ENCODE measurements at regions not wholly inside any gene's neighbourhood (a gene's known extent, or its start where the extent isn't known, plus 50 kb on each side); places are given as distances from the start of the nearest gene placed in this dataset.

DNA sequence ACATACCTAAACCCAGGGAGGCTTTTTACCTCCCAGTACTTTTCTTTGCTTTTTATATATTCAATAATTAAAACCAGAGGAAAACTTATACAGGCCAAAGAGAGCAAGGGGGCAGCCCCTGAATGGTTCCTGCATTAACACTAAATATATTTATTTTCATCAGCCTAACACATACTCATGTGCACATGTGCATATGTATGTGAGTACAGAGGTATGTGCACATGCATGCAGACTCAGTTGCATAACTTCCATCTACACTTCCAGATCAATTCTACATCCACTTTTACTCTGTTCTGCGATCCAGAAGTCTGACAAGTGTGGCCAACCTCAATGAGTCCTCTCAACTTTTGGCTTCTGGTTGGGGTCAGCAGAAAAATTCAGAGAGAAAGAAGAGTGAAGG, 794.2 kb downstream of the DHX35 start:
- no peak for DNase-seq (ENCODE audit: low read depth)
- Histone ChIP-seq H3K4me3 (ENCODE audit: low read depth, low read length) (no peak overlapping the region), H3K36me3 (ENCODE audit: control insufficient read depth, insufficient read depth, low read length) (no peaks in the 10 kb centered on the region), H3K27me3 (ENCODE audit: control insufficient read depth, insufficient read depth, low read length) (no peaks in the 10 kb centered on the region)
- TF ChIP-seq CTCF (IDR thresholded peaks at IDR 0.05; ENCODE audit: insufficient read depth, low read length, poor library complexity, severe bottlenecking) = no peak

GRCh38 chr20:39752262-39752876, 790.2 kb downstream of the DHX35 start:
- no peaks in the 10 kb centered on the region for H3K36me3 ChIP-seq (ENCODE audit: control insufficient read depth, insufficient read depth, low read length)
- DNase-seq (ENCODE audit: low read depth) = no peak
- H3K4me3 ChIP-seq (ENCODE audit: low read depth, low read length) = no peak overlapping the region
- no peak for TF ChIP-seq CTCF (IDR thresholded peaks at IDR 0.05; ENCODE audit: insufficient read depth, low read length, poor library complexity, severe bottlenecking)
- no peaks in the 10 kb centered on the region for H3K27me3 ChIP-seq (ENCODE audit: control insufficient read depth, insufficient read depth, low read length)

GRCh38 chr20:39751557-39752137, 789.5 kb downstream of the DHX35 start:
- no peaks in the 10 kb centered on the region for H3K27me3 ChIP-seq (ENCODE audit: control insufficient read depth, insufficient read depth, low read length)
- H3K36me3 ChIP-seq (ENCODE audit: control insufficient read depth, insufficient read depth, low read length) = no peaks in the 10 kb centered on the region
- no peak for DNase-seq (ENCODE audit: low read depth)
- no peak for TF ChIP-seq CTCF (IDR thresholded peaks at IDR 0.05; ENCODE audit: insufficient read depth, low read length, poor library complexity, severe bottlenecking)
- no peak overlapping the region for H3K4me3 ChIP-seq (ENCODE audit: low read depth, low read length)

- Histone ChIP-seq H3K27me3 (ENCODE audit: control insufficient read depth, insufficient read depth, low read length) (no peaks in the 10 kb centered on the region), H3K4me3 (ENCODE audit: low read depth, low read length) (no peak overlapping the region), H3K36me3 (ENCODE audit: control insufficient read depth, insufficient read depth, low read length) (no peaks in the 10 kb centered on the region)
- DNase-seq (ENCODE audit: low read depth) = no peak
- TF ChIP-seq CTCF (IDR thresholded peaks at IDR 0.05; ENCODE audit: insufficient read depth, low read length, poor library complexity, severe bottlenecking) = no peak
Measured at GRCh38 chr20:39745380-39745779, 783.2 kb downstream of the DHX35 start.

DNA sequence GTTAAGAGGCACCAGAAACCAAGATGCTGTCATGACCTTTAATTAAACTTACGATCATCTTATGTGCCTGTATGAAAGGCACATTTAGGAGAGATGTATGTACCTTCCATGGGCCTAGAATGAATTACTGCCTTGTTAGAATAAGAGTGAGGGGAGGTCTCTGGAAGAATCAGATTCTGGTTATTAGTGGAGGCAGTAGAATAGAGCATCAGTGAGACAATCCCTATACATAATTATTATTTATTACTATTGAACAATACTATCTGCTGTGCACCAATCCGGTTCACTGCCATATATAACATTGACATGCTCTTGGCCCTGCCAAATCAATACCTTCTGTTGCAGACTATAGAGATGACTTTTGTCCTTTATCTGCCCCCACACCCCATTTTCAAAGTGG, 776.5 kb downstream of the DHX35 start:
- no peak overlapping the region for H3K4me3 ChIP-seq (ENCODE audit: low read depth, low read length)
- TF ChIP-seq CTCF (IDR thresholded peaks at IDR 0.05; ENCODE audit: insufficient read depth, low read length, poor library complexity, severe bottlenecking) = no peak
- DNase-seq (ENCODE audit: low read depth) = no peak
- H3K36me3 ChIP-seq (ENCODE audit: control insufficient read depth, insufficient read depth, low read length) = no peaks in the 10 kb centered on the region
- H3K27me3 ChIP-seq (ENCODE audit: control insufficient read depth, insufficient read depth, low read length) = no peaks in the 10 kb centered on the region

Measured in kidney epithelial cell (primary cell).